ENCODE measurements at regions not wholly inside any gene's neighbourhood (a gene's known extent, or its start where the extent isn't known, plus 50 kb on each side); places are given as distances from the start of the nearest gene placed in this dataset.
"Not testable (repeated sequence)": the region's sequence is repeated elsewhere in the genome, so short reads cannot be mapped to it uniquely, and the experiment has no call there.

DNA sequence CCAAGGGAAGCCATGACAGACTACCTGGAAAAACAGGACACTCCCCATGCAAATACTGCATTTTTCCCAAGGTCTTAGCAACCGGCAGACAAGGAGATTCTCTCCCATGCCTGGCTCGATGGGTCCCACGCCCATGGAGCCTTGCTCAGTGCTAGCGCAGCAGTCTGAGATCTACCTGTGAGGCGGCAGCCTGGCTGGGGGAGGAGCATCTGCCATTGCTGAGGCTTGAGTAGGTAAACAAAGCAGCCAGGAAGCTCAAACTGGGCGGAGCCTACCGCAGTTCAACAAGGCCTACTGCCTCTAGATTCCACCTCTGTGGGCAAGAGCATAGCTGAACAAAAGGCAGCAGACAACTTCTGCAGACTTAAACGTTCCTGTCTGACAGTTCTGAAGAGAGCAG is 1417.2 kb downstream of the FSTL5 start:
- not testable (repeated sequence) for DNase-seq

DNA sequence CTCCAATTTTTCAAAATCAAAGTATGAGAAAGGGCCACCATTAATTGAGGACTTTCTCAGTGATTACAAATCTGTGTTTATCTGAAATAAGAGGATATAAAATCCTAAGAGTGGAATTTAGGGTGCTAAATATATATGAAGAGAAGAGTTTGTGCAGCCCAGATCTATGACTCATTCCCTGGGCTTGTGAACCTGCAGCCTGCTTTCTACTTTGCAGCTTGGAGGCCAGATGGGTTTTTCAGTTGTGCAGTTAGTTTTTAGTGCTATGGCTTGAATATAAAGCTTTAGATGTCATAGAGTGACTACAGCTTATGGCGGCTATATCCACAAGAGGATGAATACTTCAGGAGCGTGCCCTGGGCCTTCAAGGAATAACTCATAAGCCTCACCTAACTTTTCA is 1391.1 kb downstream of the FSTL5 start:
- no peak for DNase-seq

DNA sequence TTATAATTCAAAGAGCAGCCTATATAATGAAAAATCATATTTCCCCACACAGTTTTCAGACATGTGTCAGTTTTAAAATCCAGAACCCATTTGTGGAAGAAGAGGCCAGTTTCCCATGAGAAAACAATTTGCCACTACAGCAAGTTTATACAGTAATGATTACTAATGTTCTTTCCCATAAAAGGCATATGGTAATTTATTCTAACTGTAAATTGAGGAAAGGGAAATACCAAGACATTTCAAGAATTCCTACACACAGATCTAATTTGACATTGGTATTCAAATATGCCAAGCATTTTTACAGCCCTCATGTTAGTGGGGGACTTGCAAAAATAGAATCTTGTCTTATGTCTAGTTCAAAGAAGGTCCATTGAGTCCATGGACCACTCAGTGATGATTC is 1368.6 kb downstream of the FSTL5 start:
- DNase-seq, result no peak

DNA sequence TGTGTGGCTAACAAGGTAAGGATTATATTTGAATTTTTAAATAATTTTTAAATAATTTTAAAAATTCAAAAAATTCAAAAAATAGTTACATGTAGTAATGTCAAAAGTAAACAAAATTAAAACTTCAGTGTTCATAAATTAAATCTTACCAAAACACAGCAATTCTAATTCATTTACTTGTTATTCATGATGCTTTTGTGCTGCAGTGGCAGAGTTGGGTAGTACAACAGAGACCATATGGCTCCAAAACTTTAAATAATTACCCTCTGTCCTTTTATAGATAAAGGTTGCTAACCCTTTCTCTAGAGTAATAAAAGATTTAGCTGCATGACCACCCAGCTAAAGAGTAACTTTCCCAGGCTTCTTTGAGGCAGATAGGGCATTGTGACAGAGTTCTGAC is 1355.6 kb downstream of the FSTL5 start:
- DNase-seq, result no peak

DNA sequence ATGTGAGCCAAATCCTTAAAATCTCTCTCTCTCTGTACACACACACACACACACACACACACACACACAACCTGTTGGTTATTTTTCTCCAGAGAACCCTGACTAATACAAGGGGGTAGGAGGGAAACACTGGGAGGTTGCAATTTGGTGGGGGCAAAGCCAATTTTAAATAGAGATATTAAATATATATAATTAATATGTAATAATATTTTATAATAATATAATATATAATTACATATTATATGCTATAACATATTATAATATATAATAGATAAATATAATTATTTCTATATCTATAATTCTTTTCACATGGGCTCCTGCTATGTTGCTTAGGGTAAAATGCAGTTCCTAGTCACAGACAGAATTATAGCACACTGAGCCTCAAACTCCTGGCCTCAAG is 1354.2 kb downstream of the FSTL5 start:
- DNase-seq, result no peak

DNA sequence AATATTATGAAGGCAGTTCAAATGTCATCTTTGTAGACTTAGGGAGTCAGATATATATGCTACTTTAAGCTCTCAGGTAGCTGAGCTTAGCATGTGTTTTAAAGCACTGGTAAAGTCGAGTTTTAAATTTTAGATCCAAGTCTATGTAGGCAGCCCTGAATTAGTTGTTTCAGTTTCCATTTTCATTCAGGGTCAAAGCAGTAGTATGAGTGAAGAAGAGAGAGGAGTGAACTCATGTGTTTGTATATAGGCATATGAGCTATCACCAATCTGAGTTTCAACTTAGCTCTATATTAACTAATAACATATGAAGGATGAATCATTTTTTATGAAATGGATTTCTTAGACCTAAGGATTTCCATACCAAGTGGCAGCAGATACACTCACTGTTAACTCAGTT is 1353.4 kb downstream of the FSTL5 start:
- DNase-seq, result no peak

DNA sequence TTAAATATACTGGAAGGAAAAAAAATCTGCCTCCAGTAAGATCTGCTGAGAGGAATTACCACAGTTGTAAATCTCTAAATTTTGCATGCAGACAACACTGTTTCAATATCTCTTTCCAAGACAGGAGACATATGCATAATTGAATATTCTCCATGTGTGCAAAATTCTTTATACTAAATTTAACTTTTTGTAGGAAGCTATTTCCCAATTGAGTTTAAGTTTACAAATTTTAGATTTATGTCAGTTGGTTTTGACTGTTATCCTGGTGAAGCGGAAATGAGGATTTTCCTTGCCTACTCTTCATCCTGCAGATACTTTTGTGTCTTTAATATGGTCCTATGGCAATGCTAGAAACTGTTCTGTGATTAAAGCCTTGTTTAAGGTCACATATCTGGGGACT is 1352.9 kb downstream of the FSTL5 start:
- no peak for DNase-seq

DNA sequence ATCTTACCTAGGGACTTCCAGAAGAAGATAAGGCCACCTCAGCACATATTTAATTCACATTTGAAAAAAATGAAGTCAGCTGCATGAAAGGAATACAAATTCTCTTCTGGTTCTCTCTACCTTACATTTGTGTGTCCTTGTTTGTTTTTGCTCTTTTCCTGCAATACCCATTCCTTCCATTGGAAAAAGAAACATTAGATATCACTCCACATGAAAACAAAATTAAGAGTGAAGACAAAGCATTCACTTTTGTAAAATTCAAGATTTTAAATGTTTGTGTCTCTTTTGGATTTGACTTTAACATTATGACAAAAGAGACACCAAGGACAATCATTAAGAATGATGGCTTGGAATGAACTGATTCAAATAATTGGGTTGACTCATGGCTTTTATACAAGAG is 1351.8 kb downstream of the FSTL5 start:
- DNase-seq, result no peak

DNA sequence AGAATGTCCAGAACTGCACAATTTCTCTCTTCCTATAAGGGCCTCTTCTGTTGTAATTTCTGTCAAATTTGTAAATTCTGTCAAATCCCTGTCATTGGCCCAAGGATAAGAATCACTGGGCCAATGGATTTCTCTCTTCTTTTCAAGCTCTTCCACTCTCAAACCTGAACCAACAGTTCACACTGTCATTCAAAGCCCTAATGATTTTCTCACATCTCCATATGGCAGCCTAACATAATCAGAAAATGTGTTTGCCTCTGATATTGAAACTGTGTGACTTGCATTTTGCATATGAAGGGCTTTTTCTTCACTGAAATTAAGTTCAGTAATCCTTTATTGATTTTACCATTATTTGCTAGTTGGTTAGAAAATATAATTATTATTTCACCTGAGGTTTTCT is 1349.1 kb downstream of the FSTL5 start:
- peak; percentile 7 for DNase-seq

DNA sequence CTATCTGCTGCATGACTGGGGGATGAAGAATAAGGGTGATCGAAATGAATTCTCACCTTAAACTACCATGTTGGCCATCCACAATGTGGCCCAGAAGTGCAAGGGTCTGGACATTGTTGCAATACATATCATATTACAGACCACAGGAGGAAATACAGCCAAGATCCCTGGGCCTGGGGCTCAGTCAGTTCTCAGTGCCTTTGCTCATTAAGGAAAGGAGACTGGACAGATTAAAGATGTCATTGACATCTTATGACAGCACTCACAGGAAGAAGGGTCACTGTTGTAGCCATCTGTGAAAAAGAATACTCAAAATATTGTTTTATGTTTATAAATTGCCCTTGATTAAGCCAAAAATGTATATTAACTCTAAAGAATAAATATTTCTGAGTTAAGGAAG is 1345.2 kb downstream of the FSTL5 start:
- no peak for DNase-seq

DNA sequence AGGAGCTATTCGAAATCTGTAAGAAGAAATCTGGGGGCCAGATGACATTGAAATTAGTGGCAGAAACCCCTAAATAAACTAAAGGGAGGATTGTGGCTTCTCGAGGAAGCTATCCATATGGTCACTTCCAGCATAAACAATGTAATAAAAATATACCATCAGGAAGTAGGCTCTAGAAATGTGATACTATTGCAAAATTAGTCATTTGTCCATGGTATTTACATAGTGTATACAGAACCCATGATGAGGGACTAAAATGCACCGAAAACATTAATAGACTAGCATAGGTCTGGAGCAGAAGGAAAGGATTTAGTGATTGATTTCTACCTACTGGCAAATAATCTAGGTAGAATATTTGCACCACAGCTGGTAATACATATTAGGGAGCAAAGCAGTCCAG is 1344.0 kb downstream of the FSTL5 start:
- DNase-seq, result peak; percentile 6

DNA sequence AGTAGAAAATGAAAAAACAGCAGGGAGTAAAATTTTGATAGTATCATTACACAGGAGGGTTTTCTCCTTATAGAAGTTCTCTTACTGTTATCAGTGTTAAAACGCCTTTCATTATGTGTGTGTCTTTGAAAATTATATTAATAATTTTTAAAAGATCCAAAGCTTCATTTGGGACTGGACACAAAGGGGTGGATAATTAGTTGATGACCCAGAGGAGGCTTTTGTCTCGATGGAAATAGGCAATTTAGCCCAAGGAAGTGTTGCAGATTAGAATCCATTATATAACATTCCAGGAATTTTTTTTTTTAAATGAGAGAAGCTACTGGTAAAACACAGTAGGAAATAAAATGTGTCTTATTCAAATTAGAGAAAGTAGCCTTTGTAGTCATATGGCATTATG is 1339.3 kb downstream of the FSTL5 start:
- no peak for DNase-seq

DNA sequence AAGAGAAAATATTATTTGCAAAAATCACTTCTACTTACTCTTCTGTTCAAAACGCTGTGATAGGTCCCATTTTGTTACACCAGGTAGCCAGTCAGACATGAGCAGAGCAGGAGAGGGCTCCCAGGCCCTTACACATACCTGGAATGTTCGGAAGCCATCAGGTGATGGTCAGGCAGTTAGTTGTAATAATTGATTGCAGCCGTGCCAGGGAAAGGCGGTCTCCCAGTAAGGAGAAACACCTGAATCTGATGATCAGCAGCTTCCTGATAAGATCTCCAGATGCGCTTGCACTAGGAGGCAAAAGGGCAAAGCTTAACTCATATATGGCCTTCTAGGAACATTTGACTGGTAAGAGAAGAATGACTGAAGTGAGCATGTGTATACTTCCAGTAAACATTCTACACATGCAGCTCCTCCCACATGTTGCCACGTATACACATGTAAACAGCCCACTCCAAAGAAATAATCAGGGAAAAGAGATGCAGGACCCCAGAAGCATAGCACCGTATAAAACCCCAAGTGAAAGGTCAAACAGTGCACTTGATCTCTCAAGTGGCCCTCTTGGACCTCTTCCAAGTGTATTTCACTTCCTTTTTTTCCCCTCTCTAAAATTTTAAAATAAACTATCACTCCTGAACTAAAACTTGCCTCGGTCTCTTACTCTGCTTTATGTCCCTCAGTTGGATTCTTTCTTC is 1338.0 kb downstream of the FSTL5 start:
- no peak for DNase-seq

DNA sequence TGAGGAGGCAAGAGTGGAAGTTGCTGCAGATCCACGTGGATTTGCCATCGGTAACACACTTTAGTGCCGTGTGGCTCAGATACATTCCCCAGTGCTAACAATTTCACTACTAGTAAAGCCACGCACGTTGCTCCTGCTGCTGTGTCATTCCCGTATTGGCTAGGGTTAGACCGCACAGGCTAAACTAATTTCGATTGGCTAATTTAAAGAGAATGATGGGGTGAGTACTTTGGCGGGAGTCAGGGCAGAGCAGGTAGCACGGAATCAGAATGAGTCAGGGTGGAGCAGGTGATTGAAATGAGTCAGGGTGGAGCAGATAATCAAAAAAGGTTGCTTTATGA is 1337.5 kb downstream of the FSTL5 start:
- DNase-seq, result no peak

DNA sequence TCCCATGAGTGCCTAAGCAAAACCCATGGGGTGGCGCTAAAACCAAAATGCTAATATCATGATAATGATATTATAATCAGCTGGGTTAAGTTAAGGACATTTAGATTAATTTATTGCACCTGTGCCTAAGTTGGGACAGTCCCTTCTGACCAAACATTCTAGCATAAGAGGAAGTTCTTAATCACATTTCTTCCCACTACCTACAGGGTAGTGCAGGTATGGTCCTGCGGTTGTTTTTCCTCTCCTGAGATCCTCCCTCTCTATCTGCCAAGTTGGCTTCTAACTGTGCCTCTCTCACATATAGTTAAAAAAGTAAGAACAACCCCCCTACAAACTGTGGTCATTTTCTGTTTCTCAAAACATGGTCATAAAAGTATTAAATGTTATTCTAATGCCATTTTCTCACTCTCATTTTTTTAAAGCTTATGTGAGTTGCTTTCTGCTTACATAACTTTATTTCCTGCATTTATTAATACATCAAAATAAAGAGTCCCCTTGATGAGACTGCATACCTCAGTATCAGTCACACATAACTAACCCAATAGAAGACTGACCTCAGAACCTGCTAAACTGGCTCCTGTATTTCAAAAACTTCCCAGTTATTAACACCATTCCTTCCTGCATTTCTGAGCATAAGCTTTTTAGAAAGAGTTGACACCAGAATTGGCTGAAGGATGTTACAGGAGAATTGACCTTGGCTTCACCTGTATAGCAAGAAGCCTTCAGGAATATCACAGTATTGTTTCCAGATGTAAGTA is 1332.5 kb downstream of the FSTL5 start:
- no peak for DNase-seq

DNA sequence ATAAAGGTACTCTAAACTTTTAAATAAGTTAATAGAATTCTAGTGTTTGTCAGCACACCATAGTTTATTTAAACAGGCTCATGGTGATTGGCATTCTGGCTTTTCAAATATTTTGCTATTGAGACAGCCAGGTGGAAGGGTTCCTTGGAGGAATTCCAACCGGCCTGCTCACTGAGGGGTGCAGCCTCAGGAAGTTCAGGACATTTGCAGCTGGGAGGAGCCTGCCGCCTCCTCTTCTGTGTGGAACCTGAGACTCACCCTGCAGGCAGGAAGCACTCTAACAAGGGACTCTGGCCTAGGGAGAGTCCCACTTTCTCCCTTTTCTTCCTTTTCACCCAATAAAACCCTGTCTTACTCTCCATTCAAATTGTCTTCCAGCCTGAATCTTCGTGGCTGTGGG is 1328.0 kb downstream of the FSTL5 start:
- peak; percentile 74 for DNase-seq

DNA sequence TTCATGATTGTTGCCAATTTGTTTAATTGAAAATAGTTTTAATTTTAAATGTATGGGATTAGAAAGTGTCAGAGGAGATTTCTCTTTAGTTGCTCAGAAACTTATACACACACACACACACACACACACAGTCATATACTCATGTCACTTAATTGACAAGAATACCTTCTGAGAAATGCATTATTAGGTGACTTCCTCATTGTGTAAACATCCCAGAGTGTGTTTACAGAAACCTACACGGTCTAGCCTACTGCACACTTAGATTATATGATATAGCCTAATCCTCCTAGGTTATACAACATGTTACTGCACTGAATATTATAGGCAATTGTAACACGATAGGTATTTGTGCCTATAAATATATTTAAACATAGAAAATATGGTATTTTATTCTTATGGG is 1327.4 kb downstream of the FSTL5 start:
- peak; percentile 39 for DNase-seq

DNA sequence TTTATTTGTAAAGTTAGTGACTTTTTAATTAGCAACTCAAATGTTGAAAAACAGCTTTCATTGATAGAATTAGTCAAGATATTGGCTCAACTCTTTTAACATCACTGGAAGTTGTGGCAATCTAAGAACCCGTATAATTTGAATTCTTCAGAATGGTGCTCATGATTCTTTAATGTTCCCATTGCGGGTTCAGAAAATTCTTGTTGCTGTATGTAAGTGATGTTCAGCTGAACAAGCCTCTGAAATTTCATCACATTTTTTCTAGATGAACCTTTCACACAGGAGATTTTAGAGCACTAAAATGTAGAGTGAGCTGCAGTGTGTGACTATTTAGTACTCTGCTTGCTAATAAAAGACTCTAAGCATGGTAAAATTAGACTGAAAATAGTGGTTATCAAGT is 1317.7 kb downstream of the FSTL5 start:
- no peak for DNase-seq

DNA sequence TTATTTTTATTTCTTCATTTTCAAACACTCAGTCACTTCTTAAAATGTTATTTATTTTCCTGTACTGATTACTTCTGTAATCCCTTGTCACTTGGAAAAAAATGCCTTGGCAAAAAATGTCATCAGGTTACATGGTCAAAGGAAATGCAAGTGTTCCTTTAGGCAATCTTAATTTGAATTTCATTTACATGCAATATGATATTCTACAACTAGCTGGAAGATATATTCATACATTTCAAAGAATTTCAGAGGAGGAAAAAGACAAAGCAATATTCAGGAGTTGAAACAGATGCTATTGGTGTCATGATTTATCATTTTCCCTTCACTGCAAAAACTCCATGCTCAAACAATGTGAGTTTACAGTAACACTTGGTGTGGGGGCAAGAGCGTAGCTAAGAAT is 1316.6 kb downstream of the FSTL5 start:
- DNase-seq, result no peak

DNA sequence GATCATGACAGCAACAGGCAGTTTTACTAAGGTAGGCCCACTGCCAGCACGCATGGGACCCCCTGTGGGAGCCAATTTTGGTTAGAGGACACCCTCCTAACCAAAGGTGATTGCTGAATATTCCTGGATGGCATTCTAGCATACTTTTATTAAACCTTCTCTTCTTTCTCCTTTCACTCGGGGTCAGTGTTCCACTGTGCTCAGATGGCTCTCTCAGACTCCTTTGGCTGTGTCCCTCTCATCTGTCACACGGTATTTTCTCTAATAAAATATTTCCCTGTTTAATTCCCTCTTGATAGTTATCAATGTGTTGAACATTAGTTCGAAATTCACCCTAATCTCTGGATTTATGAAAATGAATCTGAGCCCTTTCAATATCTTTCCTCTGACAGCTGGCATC is 1315.3 kb downstream of the FSTL5 start:
- no peak for DNase-seq

DNA sequence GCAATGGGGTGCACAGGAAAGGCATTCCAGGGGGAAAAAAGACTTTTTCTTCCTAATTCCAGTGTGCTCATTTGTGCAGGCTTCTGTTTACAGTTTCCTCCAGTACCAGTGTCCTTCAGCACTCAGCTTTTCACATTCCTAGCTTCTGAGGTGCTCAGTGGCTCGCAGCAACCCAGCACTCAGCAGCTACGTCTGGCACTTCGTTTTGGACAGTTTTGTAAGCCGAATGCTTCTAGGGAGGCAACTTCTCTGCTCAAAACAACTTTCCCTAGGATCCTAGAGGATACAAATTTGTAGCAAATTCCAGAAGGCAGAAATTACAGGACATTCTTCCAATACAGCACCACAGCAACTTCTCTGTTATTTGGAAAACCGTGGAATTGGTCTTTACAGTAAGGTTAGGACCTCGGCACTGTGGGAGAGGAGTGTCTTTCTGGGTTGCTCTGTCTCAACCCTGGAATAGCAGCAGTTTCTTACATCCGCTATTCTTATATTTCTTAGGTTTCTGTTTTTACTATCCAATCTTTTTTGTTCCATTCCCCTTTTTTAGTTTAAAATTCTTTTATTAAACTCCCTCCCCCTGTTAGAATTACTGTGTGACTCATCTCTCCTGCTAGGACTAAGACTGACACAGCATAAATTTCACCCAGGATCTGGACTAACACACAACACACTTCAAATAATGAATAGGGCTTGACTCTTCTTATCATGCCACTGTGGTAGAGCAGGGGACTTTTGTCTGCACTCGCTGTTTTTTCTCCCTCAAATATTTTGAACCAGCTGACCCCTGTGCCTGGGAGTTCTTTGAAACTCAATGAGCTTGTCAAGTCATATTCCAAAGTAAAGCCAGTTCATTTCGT is 1314.7 kb downstream of the FSTL5 start:
- DNase-seq, result no peak

DNA sequence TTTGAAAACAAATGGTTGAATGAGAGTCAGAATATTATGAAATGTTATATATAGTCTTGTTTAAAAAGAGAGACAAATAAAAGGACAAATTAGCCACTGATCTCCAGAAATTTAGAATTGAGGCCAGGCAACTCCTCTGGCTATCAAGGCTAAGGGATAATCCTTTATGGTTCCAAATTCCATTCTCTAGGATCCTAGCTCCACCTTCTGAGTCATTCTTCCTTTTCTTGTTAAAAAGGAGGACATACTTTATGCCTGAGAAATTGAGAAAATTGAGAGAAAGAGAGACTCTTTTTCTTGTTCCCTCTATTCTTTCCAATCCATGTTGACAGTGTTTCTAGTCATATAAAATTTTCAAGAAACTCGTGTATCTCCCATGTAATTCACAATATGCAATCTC is 1299.5 kb downstream of the FSTL5 start:
- DNase-seq, result no peak

DNA sequence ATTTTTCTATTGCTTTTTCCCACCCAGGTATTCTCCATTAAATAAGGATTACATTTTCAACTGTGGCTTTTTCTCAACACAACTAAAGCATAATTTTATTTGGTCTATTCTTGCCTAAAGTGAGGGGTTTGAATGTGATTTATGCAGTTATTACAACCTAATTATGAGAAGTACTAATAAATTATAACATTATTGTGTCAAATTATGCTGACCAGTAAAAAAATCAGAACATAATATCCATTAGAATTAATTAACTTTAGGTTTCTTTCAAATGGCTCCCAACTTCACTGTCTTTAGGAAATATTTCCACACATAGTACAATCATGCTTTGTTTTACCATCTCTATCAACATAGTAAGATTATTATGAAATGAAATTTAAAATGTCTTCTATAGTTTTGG is 1293.9 kb downstream of the FSTL5 start:
- no peak for DNase-seq

DNA sequence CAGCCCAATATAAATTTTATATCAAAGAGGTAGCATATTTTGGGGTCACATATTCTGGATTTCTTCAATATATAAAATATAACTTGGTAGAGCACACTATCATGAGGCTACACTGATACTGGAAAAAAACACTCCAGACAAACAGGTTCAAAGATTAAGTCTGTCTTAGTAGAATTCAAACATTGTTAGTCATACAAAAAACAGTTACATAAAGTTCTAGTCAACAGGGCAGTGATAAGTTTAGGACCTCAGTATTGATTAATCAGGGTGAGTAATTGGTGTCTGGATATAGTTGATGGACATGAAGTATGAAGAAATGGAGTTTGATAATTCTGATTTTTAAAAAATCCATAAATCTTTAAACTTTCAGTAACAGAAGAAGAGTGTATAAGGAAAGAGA is 1291.3 kb downstream of the FSTL5 start:
- DNase-seq, result no peak
